Lung (tissue), 11 donors: ENCODE measurements at regions not wholly inside any gene's neighbourhood (a gene's known extent, or its start where the extent isn't known, plus 50 kb on each side); places are given as distances from the start of the nearest gene placed in this dataset.

Experiments
- ATAC-seq: fragments of 200-7000 bp; cut with Tn5 transposase; one replicate; pipeline ENCODE4 v1.9.1; 2020; ENCODE audit warnings: moderate number of reproducible peaks; ENCODE audit not compliant: insufficient read depth, low FRiP score
- DNase-seq, 3 donors: peaks; one replicate each; pipeline ENCODE4 v3.0.0-alpha.2; 2013 to 2017
- H3K27ac ChIP-seq, 2 donors: one replicate each; pipeline ENCODE4 v1.5.1; 2013; ENCODE audit warnings: mild to moderate bottlenecking in 2 of 2, moderate library complexity in 2 of 2, control low read depth in 1 of 2, inconsistent platforms in 1 of 2, low read depth in 1 of 2, low read length in 1 of 2
- H3K27me3 ChIP-seq, 3 donors: one replicate each; pipeline ENCODE4 v1.5.1; 2013; ENCODE audit warnings: low read length in 2 of 3; ENCODE audit not compliant: control insufficient read depth in 3 of 3, insufficient read depth in 3 of 3
- H3K36me3 ChIP-seq, 4 donors: one replicate each; pipeline ENCODE4 v1.5.1; 2013; ENCODE audit warnings: low read length in 4 of 4, mild to moderate bottlenecking in 1 of 4, moderate library complexity in 1 of 4; ENCODE audit not compliant: control insufficient read depth in 4 of 4, insufficient read depth in 4 of 4
- H3K4me1 ChIP-seq, 5 donors: one replicate each; pipeline ENCODE4 v1.5.1; 2013; ENCODE audit warnings: low read length in 5 of 5, mild to moderate bottlenecking in 2 of 5, moderate library complexity in 1 of 5; ENCODE audit not compliant: control insufficient read depth in 5 of 5, insufficient read depth in 5 of 5
- H3K4me3 ChIP-seq: one replicate; pipeline ENCODE4 v1.5.1; 2013; ENCODE audit warnings: mild to moderate bottlenecking, control low read depth, moderate library complexity
- H3K9ac ChIP-seq, 2 donors: one replicate each; pipeline ENCODE4 v1.5.1; 2013; ENCODE audit warnings: low read length in 2 of 2, control low read depth in 1 of 2; ENCODE audit not compliant: insufficient read depth in 1 of 2
- H3K9me3 ChIP-seq, 4 donors: one replicate each; pipeline ENCODE4 v1.5.1; 2013; ENCODE audit warnings: low read length in 3 of 4, mild to moderate bottlenecking in 1 of 4, moderate library complexity in 1 of 4; ENCODE audit not compliant: control insufficient read depth in 4 of 4, insufficient read depth in 3 of 4
- WGBS, 2 donors: extraction: QIAGEN DNeasy Blood & Tissue Kit; methylation state at CpG; one replicate each; pipeline ENCODE4 v1.1.7; 2013; 5-methylcytosine and 5-hydroxymethylcytosine counted together
- TF ChIP-seq, protein P1 (sequence below): IDR thresholded peaks from 2 replicates; pipeline ENCODE4 v1.5.1; 2012; ENCODE audit warnings: mild to moderate bottlenecking; ENCODE audit errors: control extremely low read depth, extremely low read depth
- donor health status: control.
- donor health status: control.
- donor health status: Bipolar disorder and iron deficiency.
- donor health status: healthy.
- donor health status: DM: yes; HTN: yes; CAD: no.

DNA sequence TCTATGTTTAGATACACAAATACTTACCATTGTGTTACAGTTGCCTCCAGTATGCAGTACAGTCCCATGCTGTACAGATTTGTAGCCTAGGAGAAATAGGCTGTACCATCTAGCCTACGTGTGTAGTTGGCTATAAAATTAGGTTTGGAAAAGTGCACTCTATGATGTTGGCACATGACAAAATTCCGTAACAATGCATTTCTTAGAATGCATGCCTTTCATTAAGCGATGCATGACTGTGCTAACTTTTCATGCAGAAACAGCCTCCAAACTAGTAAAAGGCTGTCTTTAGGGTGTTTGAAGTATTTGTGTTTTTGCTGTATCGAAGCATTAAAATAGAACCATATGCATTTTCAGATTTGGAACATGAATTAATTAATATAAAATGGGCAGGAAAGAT lies 157.9 kb downstream of the RMI1 start:
- 94 to 95% methylated on average over 4 of the region's 4 CpGs for WGBS, 2 donors
- DNase-seq, result no peak
- Histone ChIP-seq H3K36me3 (no peaks in the 10 kb centered on the region), H3K4me3 (no peak overlapping the region), H3K4me1 (peaks cover 0 to 17% (median 5%) of the 10 kb centered on the region in 5 donors), H3K9ac (no peak overlapping the region), H3K27me3 (peaks cover 0 to 31% (median 29%) of the 10 kb centered on the region in 3 donors), H3K27ac (no peak overlapping the region), H3K9me3 (peaks cover 0 to 4% (median 0%) of the 10 kb centered on the region in 4 donors)
- TF ChIP-seq, protein P1, sequence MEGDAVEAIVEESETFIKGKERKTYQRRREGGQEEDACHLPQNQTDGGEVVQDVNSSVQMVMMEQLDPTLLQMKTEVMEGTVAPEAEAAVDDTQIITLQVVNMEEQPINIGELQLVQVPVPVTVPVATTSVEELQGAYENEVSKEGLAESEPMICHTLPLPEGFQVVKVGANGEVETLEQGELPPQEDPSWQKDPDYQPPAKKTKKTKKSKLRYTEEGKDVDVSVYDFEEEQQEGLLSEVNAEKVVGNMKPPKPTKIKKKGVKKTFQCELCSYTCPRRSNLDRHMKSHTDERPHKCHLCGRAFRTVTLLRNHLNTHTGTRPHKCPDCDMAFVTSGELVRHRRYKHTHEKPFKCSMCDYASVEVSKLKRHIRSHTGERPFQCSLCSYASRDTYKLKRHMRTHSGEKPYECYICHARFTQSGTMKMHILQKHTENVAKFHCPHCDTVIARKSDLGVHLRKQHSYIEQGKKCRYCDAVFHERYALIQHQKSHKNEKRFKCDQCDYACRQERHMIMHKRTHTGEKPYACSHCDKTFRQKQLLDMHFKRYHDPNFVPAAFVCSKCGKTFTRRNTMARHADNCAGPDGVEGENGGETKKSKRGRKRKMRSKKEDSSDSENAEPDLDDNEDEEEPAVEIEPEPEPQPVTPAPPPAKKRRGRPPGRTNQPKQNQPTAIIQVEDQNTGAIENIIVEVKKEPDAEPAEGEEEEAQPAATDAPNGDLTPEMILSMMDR, result no peak
- no peak for ATAC-seq

DNA sequence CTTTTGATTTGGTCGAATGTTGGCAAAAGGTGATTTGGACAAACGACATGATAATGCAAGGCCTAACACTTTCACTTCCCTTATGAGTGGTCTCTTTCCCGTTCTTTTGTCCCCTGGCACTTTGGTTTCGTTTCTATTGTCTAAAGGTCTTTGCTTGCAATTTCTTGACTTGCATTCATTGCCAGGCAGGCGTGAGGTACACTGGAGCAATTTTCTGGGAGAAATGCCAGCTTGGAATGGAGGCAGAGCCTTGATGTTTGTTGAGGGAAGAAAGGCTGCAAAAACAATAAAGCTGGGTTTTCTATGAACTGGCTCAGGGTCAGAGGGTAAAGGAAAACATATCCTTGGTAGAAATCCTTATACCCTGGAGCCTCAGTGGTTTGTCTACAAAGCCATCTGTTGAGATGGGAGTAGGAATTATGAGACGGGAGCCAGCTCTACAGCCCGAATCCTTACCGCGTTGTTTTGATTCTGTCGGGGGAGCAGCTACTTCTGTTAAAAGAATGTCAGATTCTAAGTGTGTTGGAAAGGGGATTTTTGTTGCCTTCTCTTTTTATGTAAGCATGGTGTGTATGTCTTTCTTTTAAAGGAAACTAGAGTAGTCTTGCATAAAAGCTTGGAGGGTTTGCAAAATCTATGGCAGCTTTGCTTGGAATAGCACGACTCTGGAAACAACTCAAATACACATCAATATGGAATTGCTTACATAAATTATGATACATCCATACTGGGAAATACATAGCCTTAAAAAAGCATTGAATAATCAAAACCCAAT lies 158.9 kb downstream of the RMI1 start:
- ATAC-seq (peak; percentile 4), DNase-seq (peak; percentile 71 to 84 (median 83))
- Histone ChIP-seq H3K4me3 (no peak overlapping the region), H3K9me3 (peaks cover 0 to 4% (median 0%) of the 10 kb centered on the region in 4 donors), H3K9ac (no peak overlapping the region), H3K27me3 (peaks cover 0 to 33% (median 30%) of the 10 kb centered on the region in 3 donors), H3K27ac (no peak overlapping the region), H3K36me3 (no peaks in the 10 kb centered on the region), H3K4me1 (peaks cover 0 to 17% (median 5%) of the 10 kb centered on the region in 5 donors)
- 47 to 62% methylated on average over 11 of the region's 11 CpGs for WGBS, 2 donors
- TF ChIP-seq, protein P1, result no peak

DNA sequence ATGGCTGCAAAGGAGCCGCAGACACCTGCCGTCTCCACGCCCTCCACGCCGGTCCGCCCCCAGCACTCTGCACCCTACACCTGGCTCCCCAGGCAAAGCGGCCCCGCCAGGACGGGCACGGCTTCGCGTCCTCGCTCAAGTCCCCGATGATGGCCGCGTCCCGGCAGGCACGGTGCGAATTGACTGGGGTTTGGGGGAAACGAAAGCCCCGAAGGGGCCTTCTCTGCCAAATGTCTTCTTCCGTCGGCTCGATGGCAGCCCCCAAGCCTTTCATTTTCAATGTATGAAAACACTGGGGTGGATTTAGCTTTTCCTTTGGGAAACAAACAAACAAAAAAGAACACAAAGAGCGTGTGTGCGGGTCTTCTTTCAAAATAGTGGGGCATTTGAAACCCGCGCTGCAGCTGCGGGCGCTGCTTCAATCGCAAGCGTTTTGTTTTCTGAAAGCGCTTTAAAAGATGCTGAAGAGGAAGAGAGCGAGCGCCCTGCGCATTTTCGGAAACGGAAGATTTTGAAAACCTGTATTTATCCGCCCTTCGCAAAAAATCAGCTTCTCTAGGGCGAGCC lies 160.0 kb downstream of the RMI1 start:
- 7 to 14% methylated on average over 41 of the region's 41 CpGs for WGBS, 2 donors
- DNase-seq, result peak; percentile 40 to 57 (median 55)
- H3K4me1 ChIP-seq, result peaks cover 0 to 17% (median 5%) of the 10 kb centered on the region in 5 donors
- peaks cover 0 to 4% (median 0%) of the 10 kb centered on the region in 4 donors for H3K9me3 ChIP-seq
- peak overlapping the region in 1 of 2 donors; percentile 41 for H3K9ac ChIP-seq
- no peak for ATAC-seq
- TF ChIP-seq, protein P1, result no peak
- H3K27me3 ChIP-seq, result peaks cover 0 to 33% (median 30%) of the 10 kb centered on the region in 3 donors
- H3K36me3 ChIP-seq, result no peaks in the 10 kb centered on the region
- H3K4me3 ChIP-seq, result no peak overlapping the region
- H3K27ac ChIP-seq, result no peak overlapping the region
